22Rv1 (cell line): ENCODE measurements at regions not wholly inside any gene's neighbourhood (a gene's known extent, or its start where the extent isn't known, plus 50 kb on each side); places are given as distances from the start of the nearest gene placed in this dataset.

Experiments used
- H3K27ac ChIP-seq: fragments of 450-650 bp; 2 replicates; pipeline ENCODE4 v1.5.1; 2017
- CTCF ChIP-seq: fragments of 450-650 bp; IDR thresholded peaks from 2 replicates; pipeline ENCODE4 v1.5.1; 2017; ENCODE audit warnings: mild to moderate bottlenecking
- ZFX ChIP-seq: fragments of 450-650 bp; IDR thresholded peaks from 2 replicates; pipeline ENCODE4 v1.6.1; 2017; ENCODE audit warnings: antibody characterized with exemption, borderline replicate concordance

GRCh38 chr1:228835456-228835855 is 100.2 kb downstream of the RHOU start:
- TF ChIP-seq CTCF: no peak
- TF ChIP-seq ZFX: no peak
- H3K27ac ChIP-seq: no peak overlapping the region; the same call in 1 of the 2 replicates

GRCh38 chr1:228835911-228836310 is 100.6 kb downstream of the RHOU start:
- H3K27ac ChIP-seq: peak overlapping the region; percentile 98
- TF ChIP-seq ZFX: no peak
- TF ChIP-seq CTCF: no peak

- TF ChIP-seq ZFX (no peak), CTCF (no peak)
- H3K27ac ChIP-seq: peak overlapping the region; percentile 98
Observed at GRCh38 chr1:228836427-228836826, 101.1 kb downstream of the RHOU start.

- peak overlapping the region; percentile 98 for H3K27ac ChIP-seq
- TF ChIP-seq ZFX (no peak), CTCF (no peak)
Observed at GRCh38 chr1:228837032-228837431, 101.8 kb downstream of the RHOU start.

- peak overlapping the region; percentile 98 for H3K27ac ChIP-seq
- TF ChIP-seq ZFX: no peak
- no peak for TF ChIP-seq CTCF
Observed at GRCh38 chr1:228837817-228838716, 102.8 kb downstream of the RHOU start.

- TF ChIP-seq CTCF: no peak
- no peak for TF ChIP-seq ZFX
- peak overlapping the region; percentile 98 for H3K27ac ChIP-seq
Observed at GRCh38 chr1:228838717-228839500, 103.6 kb downstream of the RHOU start.
